WTC11 (cell line): ENCODE measurements at regions not wholly inside any gene's neighbourhood (a gene's known extent, or its start where the extent isn't known, plus 50 kb on each side); places are given as distances from the start of the nearest gene placed in this dataset.

Source experiments
- CTCF ChIP-seq: fragments of 200-600 bp; IDR thresholded peaks from 2 replicates; pipeline ENCODE4 v1.8.0; 2022; ENCODE audit warnings: antibody characterized with exemption
- NR1H2 ChIP-seq: sonication (generic); formaldehyde crosslinking; IDR thresholded peaks from 2 replicates; pipeline ENCODE4 v1.9.0; 2021; ENCODE audit warnings: mild to moderate bottlenecking, moderate library complexity, missing genetic modification reagents
- TF ChIP-seq, protein P1 (sequence below): sonication (generic); formaldehyde crosslinking; conservative IDR thresholded peaks from 2 replicates; pipeline ENCODE4 v1.8.1; 2023; ENCODE audit warnings: mild to moderate bottlenecking, low read depth, missing genetic modification reagents, moderate library complexity

DNA sequence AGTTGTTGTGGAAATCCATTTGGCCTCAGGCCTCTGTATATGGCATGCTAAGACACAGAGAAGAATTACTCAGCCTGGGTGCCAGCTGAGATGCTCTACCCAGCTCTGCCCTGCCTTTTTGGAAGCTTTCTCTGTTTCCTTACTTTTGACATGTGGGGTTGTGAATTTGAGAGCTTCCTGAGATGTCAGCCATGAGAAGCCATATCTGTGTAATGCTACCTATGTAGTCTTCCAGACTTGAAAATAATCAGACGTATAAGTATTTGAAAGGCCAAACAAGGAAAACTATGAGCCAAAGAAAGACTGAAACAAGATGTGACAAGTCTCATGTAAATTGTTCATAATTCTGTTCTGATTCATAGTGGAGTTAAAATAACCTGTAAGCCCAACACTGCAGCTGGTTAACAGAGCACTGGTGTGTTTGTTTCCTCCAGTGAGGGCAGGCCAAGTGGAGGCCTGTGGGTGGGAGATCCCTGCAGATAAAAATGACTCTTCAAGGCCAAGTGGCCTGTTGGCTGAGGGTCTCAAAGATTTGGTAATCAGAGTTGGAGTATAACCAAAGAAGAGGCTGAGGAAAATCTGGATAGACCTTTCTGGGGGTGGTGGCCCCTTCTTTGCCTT lies 94.0 kb downstream of the TMX1 start:
- TF ChIP-seq NR1H2 (CRISPR knock-in tag) = no peak
- no peak for TF ChIP-seq CTCF
- TF ChIP-seq, protein P1, sequence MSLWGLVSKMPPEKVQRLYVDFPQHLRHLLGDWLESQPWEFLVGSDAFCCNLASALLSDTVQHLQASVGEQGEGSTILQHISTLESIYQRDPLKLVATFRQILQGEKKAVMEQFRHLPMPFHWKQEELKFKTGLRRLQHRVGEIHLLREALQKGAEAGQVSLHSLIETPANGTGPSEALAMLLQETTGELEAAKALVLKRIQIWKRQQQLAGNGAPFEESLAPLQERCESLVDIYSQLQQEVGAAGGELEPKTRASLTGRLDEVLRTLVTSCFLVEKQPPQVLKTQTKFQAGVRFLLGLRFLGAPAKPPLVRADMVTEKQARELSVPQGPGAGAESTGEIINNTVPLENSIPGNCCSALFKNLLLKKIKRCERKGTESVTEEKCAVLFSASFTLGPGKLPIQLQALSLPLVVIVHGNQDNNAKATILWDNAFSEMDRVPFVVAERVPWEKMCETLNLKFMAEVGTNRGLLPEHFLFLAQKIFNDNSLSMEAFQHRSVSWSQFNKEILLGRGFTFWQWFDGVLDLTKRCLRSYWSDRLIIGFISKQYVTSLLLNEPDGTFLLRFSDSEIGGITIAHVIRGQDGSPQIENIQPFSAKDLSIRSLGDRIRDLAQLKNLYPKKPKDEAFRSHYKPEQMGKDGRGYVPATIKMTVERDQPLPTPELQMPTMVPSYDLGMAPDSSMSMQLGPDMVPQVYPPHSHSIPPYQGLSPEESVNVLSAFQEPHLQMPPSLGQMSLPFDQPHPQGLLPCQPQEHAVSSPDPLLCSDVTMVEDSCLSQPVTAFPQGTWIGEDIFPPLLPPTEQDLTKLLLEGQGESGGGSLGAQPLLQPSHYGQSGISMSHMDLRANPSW (CRISPR knock-in tag) = no peak
